ENCODE measurements at regions not wholly inside any gene's neighbourhood (a gene's known extent, or its start where the extent isn't known, plus 50 kb on each side); places are given as distances from the start of the nearest gene placed in this dataset.

DNA sequence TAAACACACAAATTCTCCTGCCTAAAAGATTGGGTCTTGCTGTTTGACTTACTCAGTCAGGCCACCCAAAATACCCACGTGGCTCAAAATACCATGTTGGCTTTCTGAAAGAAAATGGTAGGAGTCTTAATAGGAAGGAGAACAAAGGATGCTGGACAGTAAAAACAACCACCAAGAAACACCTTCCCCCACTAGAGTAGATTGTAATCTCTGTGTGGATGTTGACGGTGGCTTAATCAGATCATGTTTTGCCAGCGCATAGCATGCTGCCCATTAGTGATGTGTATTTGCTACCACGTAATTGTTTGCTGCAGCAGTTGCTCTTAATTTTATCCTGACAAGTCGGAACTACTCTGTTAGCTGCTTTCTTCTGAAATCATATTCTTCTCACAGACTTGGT, 1229.3 kb upstream of the SLC10A2 start:
- TF ChIP-seq GATA2 (IDR thresholded peaks at IDR 0.05; ENCODE audit: low read depth, low read length) (peak; percentile 78), GATA3 (IDR thresholded peaks at IDR 0.05; ENCODE audit: low read depth, low read length) (peak; percentile 69; the same call in 1 of the 2 replicates)

All from SH-SY5Y (cell line).